H1 (cell line): ENCODE measurements at regions not wholly inside any gene's neighbourhood (a gene's known extent, or its start where the extent isn't known, plus 50 kb on each side); places are given as distances from the start of the nearest gene placed in this dataset.

Experiments
- CBX8 ChIP-seq: fragments of 300-800, 300-1000 bp; sonication (generic); IDR thresholded peaks from 2 replicates; pipeline ENCODE4 v1.7.1; 2016; ENCODE audit warnings: low read depth, low read length, borderline replicate concordance
- EGR1 ChIP-seq: IDR thresholded peaks from 2 replicates; pipeline ENCODE4 v1.6.1; 2011; ENCODE audit warnings: low read depth, low read length, borderline replicate concordance
- EZH2 ChIP-seq: fragments of 200-600 bp; sonication (generic); IDR thresholded peaks from 2 replicates; pipeline ENCODE4 v1.7.1; 2012; ENCODE audit warnings: low read depth, mild to moderate bottlenecking, moderate library complexity, low read length, inconsistent platforms; ENCODE audit not compliant: severe bottlenecking
- POLR2A ChIP-seq, 2 experiments: IDR thresholded peaks; 1 replicate in 1 of 2; 2 replicates in 1 of 2; pipeline ENCODE4 v1.6.1; 2011; ENCODE audit warnings: low read depth in 2 of 2, low read length in 2 of 2, mild to moderate bottlenecking in 2 of 2; ENCODE audit errors: control extremely low read depth in 1 of 2
- POLR2AphosphoS5 ChIP-seq: IDR thresholded peaks from 2 replicates; pipeline ENCODE4 v1.6.1; 2011; ENCODE audit warnings: low read depth, low read length
- POU5F1 ChIP-seq: IDR thresholded peaks from 2 replicates; pipeline ENCODE4 v1.6.1; 2011; ENCODE audit warnings: low read depth, mild to moderate bottlenecking, low read length, moderate library complexity
- RBBP5 ChIP-seq: IDR thresholded peaks from 2 replicates; pipeline ENCODE4 v1.7.1; 2012; ENCODE audit warnings: low read depth, mild to moderate bottlenecking, inconsistent platforms, low read length, moderate library complexity, borderline replicate concordance
- SIX5 ChIP-seq: IDR thresholded peaks from 2 replicates; pipeline ENCODE4 v1.6.1; 2011; ENCODE audit warnings: mild to moderate bottlenecking, low read depth, low read length
- TAF1 ChIP-seq: IDR thresholded peaks from 2 replicates; pipeline ENCODE4 v1.6.1; 2011; ENCODE audit warnings: mild to moderate bottlenecking, low read depth, low read length
- TCF12 ChIP-seq: IDR thresholded peaks from 2 replicates; pipeline ENCODE4 v1.6.1; 2011; ENCODE audit warnings: low read depth, mild to moderate bottlenecking, low read length
- TF ChIP-seq, protein P1 (sequence below), 3 experiments: IDR thresholded peaks; 1 replicate in 2 of 3; 2 replicates in 1 of 3; pipeline versions ENCODE4 v1.5.1 to v1.6.1; 2011; ENCODE audit warnings: low read length in 3 of 3, mild to moderate bottlenecking in 3 of 3, inconsistent platforms in 2 of 3, low read depth in 1 of 3, moderate library complexity in 1 of 3; ENCODE audit not compliant: insufficient read depth in 1 of 3; ENCODE audit errors: control extremely low read depth in 1 of 3

DNA sequence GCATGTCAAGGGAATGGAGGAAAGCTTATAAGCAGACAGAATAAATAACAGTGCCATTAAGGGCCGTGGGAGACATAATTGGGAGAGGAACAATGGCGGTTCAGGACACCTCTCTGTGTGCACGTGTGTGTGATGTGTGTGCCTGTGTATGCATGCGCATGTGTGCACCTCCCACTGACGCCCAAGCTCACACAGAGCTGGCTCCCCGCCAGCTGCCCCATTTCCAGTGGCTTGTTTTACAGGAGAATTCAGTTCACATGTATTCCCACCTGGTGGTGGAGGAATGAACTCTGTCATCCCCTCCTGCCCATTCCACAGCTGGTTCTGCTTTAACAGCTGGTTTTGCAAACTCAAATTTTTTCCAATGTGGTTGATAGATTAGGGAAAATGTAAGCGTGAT, 262.2 kb downstream of the AJAP1 start:
- TF ChIP-seq EGR1 (no peak), TAF1 (no peak), CBX8 (no peak), POLR2AphosphoS5 (no peak), SIX5 (no peak), EZH2 (no peak), POU5F1 (no peak), POLR2A (IDR thresholded peaks at IDR 0.05; ENCODE audit: control extremely low read depth in 1 of 2, low read depth in 2 of 2, low read length in 2 of 2) (no peak), TCF12 (no peak), RBBP5 (no peak)
- TF ChIP-seq, protein P1, sequence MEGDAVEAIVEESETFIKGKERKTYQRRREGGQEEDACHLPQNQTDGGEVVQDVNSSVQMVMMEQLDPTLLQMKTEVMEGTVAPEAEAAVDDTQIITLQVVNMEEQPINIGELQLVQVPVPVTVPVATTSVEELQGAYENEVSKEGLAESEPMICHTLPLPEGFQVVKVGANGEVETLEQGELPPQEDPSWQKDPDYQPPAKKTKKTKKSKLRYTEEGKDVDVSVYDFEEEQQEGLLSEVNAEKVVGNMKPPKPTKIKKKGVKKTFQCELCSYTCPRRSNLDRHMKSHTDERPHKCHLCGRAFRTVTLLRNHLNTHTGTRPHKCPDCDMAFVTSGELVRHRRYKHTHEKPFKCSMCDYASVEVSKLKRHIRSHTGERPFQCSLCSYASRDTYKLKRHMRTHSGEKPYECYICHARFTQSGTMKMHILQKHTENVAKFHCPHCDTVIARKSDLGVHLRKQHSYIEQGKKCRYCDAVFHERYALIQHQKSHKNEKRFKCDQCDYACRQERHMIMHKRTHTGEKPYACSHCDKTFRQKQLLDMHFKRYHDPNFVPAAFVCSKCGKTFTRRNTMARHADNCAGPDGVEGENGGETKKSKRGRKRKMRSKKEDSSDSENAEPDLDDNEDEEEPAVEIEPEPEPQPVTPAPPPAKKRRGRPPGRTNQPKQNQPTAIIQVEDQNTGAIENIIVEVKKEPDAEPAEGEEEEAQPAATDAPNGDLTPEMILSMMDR (IDR thresholded peaks at IDR 0.05; ENCODE audit: control extremely low read depth in 1 of 3, insufficient read depth in 1 of 3, low read depth in 1 of 3, low read length in 3 of 3): no peak
